NCI-H2107 treated with DMSO at 0.1 percent for 48 hours (cell line): ENCODE measurements at regions not wholly inside any gene's neighbourhood (a gene's known extent, or its start where the extent isn't known, plus 50 kb on each side); places are given as distances from the start of the nearest gene placed in this dataset.

ENCODE experiments used
- DNase-seq: peaks from one replicate; lab custom pipeline; 2025; ENCODE audit not compliant: unreplicated experiment; lab: John Stamatoyannopoulos, UW

DNA sequence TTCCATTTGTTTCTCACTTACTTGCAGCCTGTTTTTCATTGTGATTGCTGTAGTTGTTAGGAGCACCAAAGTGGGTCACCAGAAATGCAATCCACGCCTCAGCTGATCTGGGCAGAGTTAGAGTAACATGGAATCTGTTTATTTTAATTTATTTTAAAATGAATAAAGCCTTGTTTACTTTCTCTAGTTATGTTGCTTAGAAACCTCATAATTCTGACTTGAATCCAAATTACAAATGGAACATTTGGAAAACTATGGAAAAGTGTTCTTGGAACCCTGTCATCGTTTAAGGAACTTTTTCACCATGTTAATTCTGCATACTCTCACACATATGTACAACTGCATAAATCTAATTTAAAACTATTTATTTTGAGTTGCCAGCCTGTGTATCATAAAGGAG is 92.2 kb upstream of the DAAM1 start:
- no peak for DNase-seq

DNA sequence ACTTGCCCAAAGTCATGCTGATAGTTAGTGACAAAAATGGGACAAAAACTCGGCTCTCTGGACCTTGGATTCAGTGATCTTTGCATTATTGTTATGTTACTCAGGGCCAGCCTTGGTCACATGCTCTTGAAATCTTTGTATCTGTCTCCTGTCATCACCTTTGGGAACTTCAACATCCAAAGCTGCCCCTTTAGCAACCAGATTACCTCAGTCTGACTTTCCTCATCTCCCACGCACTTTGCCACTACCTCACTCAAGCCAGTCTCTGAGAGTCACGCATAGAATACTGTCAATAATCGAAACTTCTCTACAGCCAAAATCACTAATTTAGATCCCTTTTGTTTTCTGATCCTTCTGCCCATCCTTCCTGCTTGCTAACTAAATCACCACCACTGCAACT is 90.8 kb upstream of the DAAM1 start:
- DNase-seq: no peak

- no peak for DNase-seq
These were observed 90.1 kb upstream of the DAAM1 start for GRCh38 chr14:59098377-59098776.

DNA sequence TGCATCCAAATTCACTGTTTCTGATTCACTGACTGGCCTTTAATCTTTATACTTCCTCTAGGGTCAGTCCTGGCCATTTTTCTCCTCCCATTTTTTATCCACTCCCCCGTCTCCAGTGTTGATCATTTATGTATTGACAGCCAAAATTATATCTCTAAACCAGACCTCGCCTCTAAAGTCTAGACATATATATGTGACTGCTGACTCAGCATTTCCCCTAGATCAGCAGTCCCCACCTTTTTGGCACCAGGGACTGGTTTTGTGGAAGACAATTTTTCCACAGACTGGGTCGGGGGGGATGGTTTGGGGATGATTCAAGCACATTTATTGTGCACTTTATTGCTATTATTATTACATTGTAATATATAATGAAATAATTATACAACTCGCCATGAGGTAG is 88.3 kb upstream of the DAAM1 start:
- no peak for DNase-seq

- DNase-seq: no peak
These were observed 87.0 kb upstream of the DAAM1 start for GRCh38 chr14:59101476-59101875.

GRCh38 chr14:59103396-59103795 is 85.1 kb upstream of the DAAM1 start:
- DNase-seq: no peak

- peak; percentile 100 for DNase-seq
These were observed 80.6 kb upstream of the DAAM1 start for GRCh38 chr14:59107819-59108218.

- DNase-seq: peak; percentile 68
These were observed 71.5 kb upstream of the DAAM1 start for GRCh38 chr14:59116984-59117415.

- no peak for DNase-seq
These were observed 70.5 kb upstream of the DAAM1 start for GRCh38 chr14:59117754-59118528.

DNA sequence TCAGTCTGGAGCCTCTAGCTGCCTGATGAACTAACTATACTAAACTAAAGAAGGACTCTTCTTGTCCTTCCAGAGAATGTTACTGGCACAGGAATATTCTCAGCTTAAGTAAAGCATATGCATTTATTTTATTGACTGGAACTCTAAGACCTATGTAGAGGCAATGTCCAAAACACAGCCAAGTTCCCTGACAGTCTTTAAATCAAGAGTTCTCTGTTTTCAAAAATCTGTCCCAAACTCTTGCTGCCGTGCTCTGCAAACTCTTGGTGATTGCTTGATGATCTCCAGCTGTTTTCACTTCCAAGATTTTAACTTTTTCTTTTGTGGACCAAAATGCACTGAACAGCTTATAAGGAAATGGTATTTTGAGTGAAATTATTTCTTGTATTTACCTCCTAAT is 67.5 kb upstream of the DAAM1 start:
- no peak for DNase-seq

DNA sequence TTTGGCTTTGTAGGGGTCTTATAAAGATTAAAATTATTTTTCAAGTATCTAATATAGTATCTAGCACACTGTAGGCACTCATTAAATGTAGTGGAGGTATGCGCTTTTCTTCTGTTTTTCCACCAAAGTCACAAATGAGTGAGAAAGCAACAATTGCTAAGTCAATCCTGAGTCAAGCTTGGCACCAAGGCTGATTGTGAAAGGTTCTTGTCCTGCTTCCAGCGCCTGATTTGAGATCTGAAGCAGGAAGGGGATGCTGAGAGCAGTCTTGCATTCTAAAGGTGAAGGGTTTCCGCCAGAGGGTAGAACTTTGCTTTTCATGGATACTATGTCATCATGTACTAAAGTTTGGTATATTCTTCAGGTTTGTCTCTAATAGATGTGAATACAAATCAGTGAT is 64.9 kb upstream of the DAAM1 start:
- no peak for DNase-seq

DNA sequence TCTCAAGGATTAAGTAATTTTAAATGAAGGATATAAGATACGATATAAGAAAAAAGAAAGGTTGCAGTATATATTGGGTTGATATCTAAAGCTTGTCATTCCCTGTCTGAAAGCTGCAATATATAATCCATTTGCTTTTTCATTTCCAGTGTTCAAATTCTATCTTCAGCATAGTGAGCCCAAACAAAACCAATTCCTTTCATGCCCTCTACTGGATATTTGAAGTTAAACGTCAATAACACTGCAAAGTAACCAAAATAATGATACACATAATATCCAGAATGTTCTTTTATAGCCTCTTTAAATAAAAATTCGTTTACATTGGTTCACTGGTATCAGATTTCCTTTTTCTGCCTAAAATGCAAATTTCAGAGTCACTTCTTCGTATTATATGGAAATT is 64.5 kb upstream of the DAAM1 start:
- DNase-seq: peak; percentile 92

DNA sequence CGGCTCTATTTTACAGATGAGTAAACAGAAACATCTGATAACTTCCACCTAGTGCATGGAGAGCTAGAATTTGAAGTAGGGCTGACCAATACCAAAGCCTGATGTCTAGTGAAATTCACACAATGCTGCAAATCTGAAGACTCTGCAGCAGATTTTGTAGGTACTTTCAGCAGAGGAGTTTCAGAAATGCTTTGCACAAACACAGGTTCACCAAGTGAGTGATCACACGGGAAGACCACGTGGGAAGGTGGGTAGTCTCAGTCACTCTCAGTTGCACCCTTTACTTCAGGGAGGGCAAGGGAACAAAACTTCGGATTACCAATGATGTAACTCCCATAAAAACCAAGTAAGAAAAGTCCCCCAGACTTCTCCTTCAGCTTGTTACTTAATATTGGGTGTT is 63.3 kb upstream of the DAAM1 start:
- no peak for DNase-seq

- DNase-seq: peak; percentile 95
These were observed 61.6 kb upstream of the DAAM1 start for GRCh38 chr14:59126714-59127436.

DNA sequence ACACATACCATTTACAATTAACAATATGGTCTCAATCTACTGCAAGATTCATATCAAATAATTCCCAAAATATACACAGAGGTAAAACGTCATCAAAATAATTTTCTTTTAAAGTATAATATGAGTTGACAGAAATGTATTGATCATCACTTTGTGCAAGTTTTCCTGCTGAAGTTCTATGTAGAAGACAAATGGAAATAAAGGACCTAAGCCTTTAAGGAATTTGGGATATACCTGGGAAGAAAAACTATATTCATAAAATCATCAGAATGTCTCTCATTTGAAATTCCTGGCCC is 61.1 kb upstream of the DAAM1 start:
- no peak for DNase-seq

DNA sequence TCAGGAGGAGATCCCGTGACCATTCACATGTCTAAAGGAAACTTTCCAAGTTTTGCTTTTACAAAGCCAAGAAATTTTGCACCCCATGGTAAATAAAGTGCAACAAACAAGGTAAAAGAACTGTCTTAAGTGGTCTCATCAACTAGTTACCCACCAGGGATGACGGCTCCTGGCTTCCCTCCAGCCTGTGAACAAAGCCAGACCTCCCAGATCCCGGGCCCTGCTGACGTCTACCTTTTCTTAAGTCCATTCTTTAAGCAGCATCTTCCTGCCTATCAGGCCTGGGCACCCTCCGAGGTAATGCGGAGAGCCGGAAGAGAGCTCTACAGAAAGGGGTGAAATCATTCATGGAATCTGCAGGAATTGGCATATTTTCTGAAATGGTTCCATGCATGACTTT is 58.0 kb upstream of the DAAM1 start:
- DNase-seq: no peak

DNA sequence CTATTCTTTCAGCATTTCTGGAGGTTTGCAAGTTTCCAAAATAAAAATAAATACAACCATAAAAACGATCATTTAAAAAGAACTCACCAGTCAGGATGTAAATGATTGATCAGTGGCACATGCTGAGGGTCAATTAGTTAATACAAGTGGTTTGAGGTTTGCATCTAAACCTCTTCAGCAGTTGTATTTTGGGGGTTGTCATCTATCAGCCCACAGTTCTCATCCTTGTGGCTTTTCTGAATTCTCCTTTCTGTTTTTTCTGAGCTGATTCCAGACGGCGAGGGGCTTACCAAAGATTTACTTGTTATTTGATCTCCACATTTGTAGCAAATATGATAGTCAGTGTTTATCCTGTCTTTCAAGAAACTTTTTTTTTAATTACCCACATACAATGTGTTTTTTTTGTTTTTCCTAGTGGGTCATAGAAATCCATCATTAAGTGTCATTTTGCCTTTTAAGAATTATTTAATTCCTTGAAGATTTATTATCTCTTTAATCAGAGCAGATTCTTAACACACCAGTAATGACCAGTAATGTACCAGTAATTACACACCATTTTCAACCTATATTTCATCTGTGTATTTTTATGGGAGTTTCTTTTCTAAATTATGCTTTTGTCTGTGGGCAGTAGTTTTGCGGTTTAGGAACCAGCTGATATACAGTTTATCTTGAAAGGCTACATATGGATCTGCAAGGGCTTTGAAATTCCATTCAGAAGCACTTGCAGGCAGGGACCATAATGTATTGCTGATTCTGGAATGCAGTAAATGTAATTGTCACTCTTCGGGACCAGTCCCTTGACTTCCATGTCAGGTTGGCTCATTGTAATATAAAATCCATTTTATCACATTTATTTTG is 56.3 kb upstream of the DAAM1 start:
- no peak for DNase-seq

DNA sequence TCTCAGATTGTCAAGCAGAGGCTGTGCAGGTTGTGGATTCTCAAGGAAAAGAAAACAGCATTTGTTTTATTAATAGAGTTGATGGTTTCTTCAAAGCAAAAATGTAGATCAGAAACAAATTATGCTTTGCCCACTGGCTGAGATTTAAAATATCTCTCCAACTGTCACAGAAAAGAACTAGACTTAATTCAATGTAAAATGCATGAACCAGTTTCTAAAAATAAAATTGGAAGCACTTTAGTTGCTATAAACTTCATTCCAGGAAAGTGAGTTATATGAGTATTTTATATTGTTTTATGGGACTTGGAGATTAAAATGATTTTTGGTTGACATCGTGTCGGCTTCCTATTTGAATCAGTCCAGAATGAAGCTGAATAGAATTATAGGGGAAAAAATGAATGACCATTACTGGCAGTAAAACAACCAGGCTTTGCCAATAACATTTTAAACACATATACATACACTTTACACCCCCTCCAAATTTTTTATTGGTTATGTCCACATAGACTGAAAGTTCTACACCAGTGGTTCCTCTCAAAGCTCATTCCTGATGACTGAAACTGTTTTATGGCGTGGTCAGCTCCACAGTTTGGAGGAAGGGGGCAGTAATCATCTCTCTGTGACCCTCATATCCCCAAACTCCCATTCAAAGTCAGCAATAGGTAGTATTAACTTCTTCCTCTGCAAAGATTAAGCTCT is 55.5 kb upstream of the DAAM1 start:
- no peak for DNase-seq

GRCh38 chr14:59133709-59134108 is 54.8 kb upstream of the DAAM1 start:
- no peak for DNase-seq

DNA sequence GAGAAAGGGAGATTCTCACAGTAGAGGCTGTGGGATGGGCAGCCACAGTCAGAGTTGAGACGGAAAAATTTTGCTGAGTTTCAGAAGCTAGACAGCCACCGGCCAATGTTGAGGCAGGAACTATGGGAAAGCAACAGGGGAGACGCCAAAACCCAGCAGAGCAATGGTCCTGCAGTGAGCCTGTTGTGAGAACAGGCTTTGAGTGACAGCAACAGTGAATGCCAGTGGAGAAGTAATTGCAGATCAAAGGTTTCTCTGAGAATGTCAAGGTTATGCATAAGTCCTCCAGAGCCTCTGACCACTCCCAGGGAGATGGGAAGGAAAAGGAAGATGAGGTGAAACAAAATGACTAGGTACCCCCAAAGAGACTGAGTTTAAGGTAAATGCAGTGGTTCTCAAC is 54.2 kb upstream of the DAAM1 start:
- no peak for DNase-seq

- DNase-seq: no peak
These were observed 51.2 kb upstream of the DAAM1 start for GRCh38 chr14:59137256-59137655.
